Thyroid gland (tissue), 4 donors: ENCODE measurements at regions not wholly inside any gene's neighbourhood (a gene's known extent, or its start where the extent isn't known, plus 50 kb on each side); places are given as distances from the start of the nearest gene placed in this dataset.

Experiments used
- DNase-seq, 2 donors: peaks; one replicate each; pipeline ENCODE4 v3.0.0-alpha.2; 2019
- H3K27ac ChIP-seq, 3 donors: fragments of 200-600 bp; sonication (generic); 1 replicate in 2 of 3; 2 replicates in 1 of 3; pipeline ENCODE4 v1.5.1; 2016 to 2019; ENCODE audit warnings: mild to moderate bottlenecking in 1 of 3, moderate library complexity in 1 of 3
- H3K27me3 ChIP-seq: fragments of 200-600 bp; sonication (generic); one replicate; pipeline ENCODE4 v1.5.1; 2019
- H3K36me3 ChIP-seq, 2 donors: fragments of 200-600 bp; sonication (generic); one replicate each; pipeline ENCODE4 v1.5.1; 2016 to 2019
- H3K4me1 ChIP-seq, 2 donors: fragments of 200-600 bp; sonication (generic); one replicate each; pipeline ENCODE4 v1.5.1; 2017 to 2019
- H3K4me3 ChIP-seq, 3 donors: fragments of 200-600 bp; sonication (generic); replicated peaks in 1 of 3; 1 replicate in 2 of 3; 2 replicates in 1 of 3; pipeline ENCODE4 v1.5.1; 2016; ENCODE audit warnings: mild to moderate bottlenecking in 1 of 3
- H3K9me3 ChIP-seq: fragments of 200-600 bp; sonication (generic); one replicate; pipeline ENCODE4 v1.5.1; 2017
- POLR2A ChIP-seq, 2 donors: fragments of 450-650 bp; IDR thresholded peaks; one replicate each; pipeline ENCODE4 v1.6.1; 2017; ENCODE audit warnings: antibody characterized with exemption in 2 of 2, mild to moderate bottlenecking in 2 of 2, moderate library complexity in 1 of 2
- WGBS, 2 donors: methylation state at CpG; one replicate each; pipeline ENCODE4 v1.1.5; 2017; 5-methylcytosine and 5-hydroxymethylcytosine counted together
- intact Hi-C: fragments of 100-400 bp; cut with DNase I; formaldehyde crosslinking; loops from one replicate; pipeline ENCODE4 v1.15.1; 2023
- TF ChIP-seq, protein P1 (sequence below), 6 experiments: fragments of 200-600 bp in 3 of 6; fragments of 450-650 bp in 3 of 6; sonication (generic) in 3 of 6; IDR thresholded peaks; one replicate each; pipeline ENCODE4 v1.5.1; 2016 to 2019; ENCODE audit warnings: antibody characterized with exemption in 6 of 6, mild to moderate bottlenecking in 2 of 6, inconsistent platforms in 1 of 6, moderate library complexity in 1 of 6

GRCh38 chrX:33831211-33831610 is 300.9 kb downstream of the FAM47A start:
- no peaks in the 10 kb centered on the region for H3K36me3 ChIP-seq
- H3K4me1 ChIP-seq: no peaks in the 10 kb centered on the region
- TF ChIP-seq, protein P1, sequence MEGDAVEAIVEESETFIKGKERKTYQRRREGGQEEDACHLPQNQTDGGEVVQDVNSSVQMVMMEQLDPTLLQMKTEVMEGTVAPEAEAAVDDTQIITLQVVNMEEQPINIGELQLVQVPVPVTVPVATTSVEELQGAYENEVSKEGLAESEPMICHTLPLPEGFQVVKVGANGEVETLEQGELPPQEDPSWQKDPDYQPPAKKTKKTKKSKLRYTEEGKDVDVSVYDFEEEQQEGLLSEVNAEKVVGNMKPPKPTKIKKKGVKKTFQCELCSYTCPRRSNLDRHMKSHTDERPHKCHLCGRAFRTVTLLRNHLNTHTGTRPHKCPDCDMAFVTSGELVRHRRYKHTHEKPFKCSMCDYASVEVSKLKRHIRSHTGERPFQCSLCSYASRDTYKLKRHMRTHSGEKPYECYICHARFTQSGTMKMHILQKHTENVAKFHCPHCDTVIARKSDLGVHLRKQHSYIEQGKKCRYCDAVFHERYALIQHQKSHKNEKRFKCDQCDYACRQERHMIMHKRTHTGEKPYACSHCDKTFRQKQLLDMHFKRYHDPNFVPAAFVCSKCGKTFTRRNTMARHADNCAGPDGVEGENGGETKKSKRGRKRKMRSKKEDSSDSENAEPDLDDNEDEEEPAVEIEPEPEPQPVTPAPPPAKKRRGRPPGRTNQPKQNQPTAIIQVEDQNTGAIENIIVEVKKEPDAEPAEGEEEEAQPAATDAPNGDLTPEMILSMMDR (IDR thresholded peaks at IDR 0.05): no peak
- no peak for TF ChIP-seq POLR2A (IDR thresholded peaks at IDR 0.05)
- H3K27me3 ChIP-seq: no peaks in the 10 kb centered on the region
- DNase-seq: no peak
- intact Hi-C loops: no loop called here
- H3K27ac ChIP-seq: no peak overlapping the region
- no peak overlapping the region for H3K4me3 ChIP-seq
- H3K9me3 ChIP-seq: no peaks in the 10 kb centered on the region
- WGBS, 2 donors: 38 to 51% methylated on average over 2 of the region's 2 CpGs

- Histone ChIP-seq H3K4me3 (no peak overlapping the region), H3K27ac (no peak overlapping the region), H3K27me3 (no peaks in the 10 kb centered on the region), H3K4me1 (no peaks in the 10 kb centered on the region), H3K36me3 (no peaks in the 10 kb centered on the region), H3K9me3 (no peaks in the 10 kb centered on the region)
- TF ChIP-seq, protein P1 (IDR thresholded peaks at IDR 0.05): no peak
- no peak for TF ChIP-seq POLR2A (IDR thresholded peaks at IDR 0.05)
- WGBS, 2 donors: 98% methylated on average over 5 of the region's 7 CpGs; no CpG with 5 or more reads in 1 of the 2 donors
- intact Hi-C loops: no loop called here
- no peak for DNase-seq
These were observed 314.8 kb downstream of the FAM47A start for GRCh38 chrX:33817266-33817665.

- Histone ChIP-seq H3K36me3 (no peaks in the 10 kb centered on the region), H3K9me3 (no peaks in the 10 kb centered on the region), H3K27me3 (no peaks in the 10 kb centered on the region), H3K4me1 (no peaks in the 10 kb centered on the region), H3K4me3 (no peak overlapping the region), H3K27ac (no peak overlapping the region)
- TF ChIP-seq POLR2A (IDR thresholded peaks at IDR 0.05): no peak
- TF ChIP-seq, protein P1 (IDR thresholded peaks at IDR 0.05): no peak
- no peak for DNase-seq
- WGBS, 2 donors: 70 to 82% methylated on average over 4 to 5 of the region's 5 CpGs
- intact Hi-C loops: no loop called here
These were observed 323.5 kb downstream of the FAM47A start for GRCh38 chrX:33808636-33809035.

- no peak for DNase-seq
- Histone ChIP-seq H3K27ac (no peak overlapping the region), H3K27me3 (no peaks in the 10 kb centered on the region), H3K4me1 (no peaks in the 10 kb centered on the region), H3K4me3 (no peak overlapping the region), H3K36me3 (no peaks in the 10 kb centered on the region), H3K9me3 (no peaks in the 10 kb centered on the region)
- intact Hi-C loops: no loop called here
- TF ChIP-seq, protein P1 (IDR thresholded peaks at IDR 0.05): no peak
- TF ChIP-seq POLR2A (IDR thresholded peaks at IDR 0.05): no peak
These were observed 347.6 kb downstream of the FAM47A start for GRCh38 chrX:33784548-33784947.

- Histone ChIP-seq H3K4me3 (no peak overlapping the region), H3K4me1 (no peaks in the 10 kb centered on the region), H3K27ac (no peak overlapping the region), H3K36me3 (no peaks in the 10 kb centered on the region), H3K27me3 (no peaks in the 10 kb centered on the region), H3K9me3 (no peaks in the 10 kb centered on the region)
- TF ChIP-seq, protein P1 (IDR thresholded peaks at IDR 0.05): no peak
- 85 to 91% methylated on average over 7 to 11 of the region's 11 CpGs for WGBS, 2 donors
- DNase-seq: no peak
- intact Hi-C loops: no loop called here
These were observed 390.3 kb downstream of the FAM47A start for GRCh38 chrX:33741807-33742206.
